NOMO-1 (cell line): ENCODE measurements at regions not wholly inside any gene's neighbourhood (a gene's known extent, or its start where the extent isn't known, plus 50 kb on each side); places are given as distances from the start of the nearest gene placed in this dataset.

Experiments used
- DNase-seq, 2 experiments: peaks; one replicate each; lab custom pipeline; 2025; ENCODE audit not compliant: unreplicated experiment in 2 of 2; lab: John Stamatoyannopoulos, UW

- DNase-seq = no peak
Measured at GRCh38 chr2:60003076-60003475, 550.4 kb downstream of the BCL11A start.

DNA sequence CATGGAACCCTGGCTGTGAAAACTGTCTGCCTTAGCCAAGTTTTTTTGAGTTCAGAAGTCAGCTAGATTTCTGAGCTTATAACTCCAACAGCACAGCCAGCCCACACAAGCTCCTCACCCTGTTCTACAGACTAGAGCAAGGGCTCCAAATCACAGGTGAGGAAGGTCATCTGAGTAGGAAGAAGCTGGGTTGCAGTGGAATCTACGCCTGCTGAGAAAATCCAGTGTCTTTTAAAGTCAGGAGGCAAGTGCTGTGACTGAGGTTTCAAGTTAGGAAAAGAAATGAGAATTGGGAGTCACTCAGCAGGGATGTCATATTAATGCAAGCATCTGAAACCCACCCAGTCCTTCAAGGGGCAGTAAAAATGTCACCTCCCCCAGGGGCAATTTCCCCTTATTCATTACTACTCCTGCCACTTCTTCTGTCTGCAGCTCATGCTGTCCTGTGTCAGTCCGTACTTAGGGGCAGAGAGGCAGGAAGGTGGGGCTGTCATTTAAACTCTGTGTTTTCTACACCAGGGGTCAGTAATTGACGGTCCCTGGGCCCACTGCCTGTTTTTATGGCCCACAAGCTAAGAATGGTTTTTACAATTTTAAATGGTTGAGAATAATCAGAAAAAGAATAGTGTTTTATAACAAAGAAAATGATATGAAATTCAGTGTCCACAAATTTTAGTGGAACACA is 551.1 kb downstream of the BCL11A start:
- no peak for DNase-seq

GRCh38 chr2:60000686-60001085 is 552.8 kb downstream of the BCL11A start:
- no peak for DNase-seq

- no peak for DNase-seq
Measured at GRCh38 chr2:59998324-59998723, 555.1 kb downstream of the BCL11A start.

DNA sequence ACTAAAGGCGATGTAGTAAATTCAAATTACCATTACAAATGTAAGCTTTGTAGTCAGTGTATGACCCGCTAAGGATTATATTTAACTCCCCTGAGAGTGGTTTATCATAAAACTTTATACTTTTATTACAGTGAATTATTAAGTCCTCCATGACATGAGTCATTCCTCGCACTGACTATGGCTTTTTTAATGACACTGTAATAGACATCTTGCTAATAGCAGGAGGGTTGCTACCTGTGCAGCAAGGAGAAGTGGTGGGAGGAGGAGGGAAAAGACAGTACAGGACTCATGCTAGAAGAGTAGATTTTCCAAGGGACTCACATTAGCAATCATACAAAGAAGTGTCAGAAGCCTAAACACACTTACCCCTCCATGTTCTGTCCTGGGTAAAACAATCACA is 556.1 kb downstream of the BCL11A start:
- no peak for DNase-seq

DNA sequence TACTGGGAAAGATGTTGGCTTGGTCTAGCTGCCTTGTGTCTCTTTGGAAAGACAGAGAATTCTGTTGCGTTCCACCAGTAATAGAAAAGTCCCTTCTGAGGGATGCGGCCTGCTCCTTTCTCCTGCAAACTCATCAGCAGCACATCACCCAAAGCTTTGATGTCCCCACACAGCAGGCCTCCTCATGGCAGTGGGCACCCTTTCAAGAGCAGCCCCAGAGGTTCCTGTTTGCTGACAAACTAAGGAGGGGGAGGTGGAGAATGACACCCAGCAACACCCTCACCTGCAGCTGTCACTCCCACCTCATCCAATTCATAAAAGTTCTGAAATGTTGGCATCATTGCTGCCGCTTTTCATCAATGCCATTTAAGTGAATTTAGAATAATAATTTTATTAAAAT is 556.6 kb downstream of the BCL11A start:
- DNase-seq = no peak

DNA sequence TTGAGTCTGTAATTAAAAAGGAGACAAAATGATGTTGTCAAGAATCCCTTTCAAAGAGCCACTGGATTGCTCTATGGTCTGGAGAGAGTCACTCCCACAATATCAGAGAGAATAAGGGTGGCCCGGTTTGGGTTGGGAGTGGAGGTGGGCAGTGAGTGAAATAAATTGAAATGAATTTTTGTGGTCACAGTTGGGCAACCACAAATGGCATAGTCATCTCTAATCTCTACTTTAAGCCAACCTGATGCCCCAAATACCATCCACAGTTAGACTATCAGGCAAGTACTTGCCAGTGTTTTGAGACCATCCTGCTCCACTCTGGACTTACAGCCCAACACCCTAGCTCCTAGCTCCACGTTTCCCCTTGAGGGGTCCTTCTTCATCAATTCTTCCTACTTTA is 559.7 kb downstream of the BCL11A start:
- DNase-seq = no peak

DNA sequence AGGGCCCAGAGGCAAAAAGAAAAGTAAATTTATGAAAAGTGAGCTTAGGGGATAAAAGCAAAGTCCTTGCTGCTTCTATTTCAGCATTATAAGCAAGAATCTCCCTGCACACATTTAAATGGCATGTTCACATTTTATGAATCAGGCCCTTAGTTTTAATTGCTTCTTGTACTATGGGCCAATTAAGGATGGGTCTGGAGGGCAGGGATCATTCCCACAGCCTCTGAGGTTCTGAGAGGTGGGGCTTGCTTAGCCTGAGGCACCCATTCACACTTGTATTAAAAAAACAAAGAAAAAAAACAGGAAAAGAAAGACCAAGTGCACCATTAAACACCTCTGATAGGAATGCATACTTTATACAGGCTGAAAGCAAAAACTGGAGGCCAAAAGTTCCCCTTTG is 565.1 kb downstream of the BCL11A start:
- no peak for DNase-seq

GRCh38 chr2:59986511-59986910 is 566.9 kb downstream of the BCL11A start:
- DNase-seq = no peak

DNA sequence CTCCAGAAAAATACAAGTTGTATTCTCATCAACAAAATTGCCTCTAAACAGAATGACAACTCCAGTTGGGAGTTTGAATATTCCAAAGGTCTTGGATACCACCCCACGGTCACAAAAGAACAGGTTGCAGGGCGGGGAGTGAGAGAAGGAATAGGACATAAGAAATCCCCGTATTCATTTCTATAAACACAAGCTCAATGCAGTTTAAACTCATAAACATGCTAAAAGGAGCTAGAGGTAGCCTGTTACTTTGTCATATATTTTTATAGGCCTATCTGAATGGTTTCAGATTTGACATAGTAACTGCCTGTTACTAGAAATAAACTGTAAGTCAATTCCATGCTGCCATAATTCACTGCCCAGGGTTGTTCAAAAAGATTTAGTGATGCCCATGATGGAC is 567.5 kb downstream of the BCL11A start:
- no peak for DNase-seq

- DNase-seq = no peak
Measured at GRCh38 chr2:59974051-59974766, 579.2 kb downstream of the BCL11A start.

DNA sequence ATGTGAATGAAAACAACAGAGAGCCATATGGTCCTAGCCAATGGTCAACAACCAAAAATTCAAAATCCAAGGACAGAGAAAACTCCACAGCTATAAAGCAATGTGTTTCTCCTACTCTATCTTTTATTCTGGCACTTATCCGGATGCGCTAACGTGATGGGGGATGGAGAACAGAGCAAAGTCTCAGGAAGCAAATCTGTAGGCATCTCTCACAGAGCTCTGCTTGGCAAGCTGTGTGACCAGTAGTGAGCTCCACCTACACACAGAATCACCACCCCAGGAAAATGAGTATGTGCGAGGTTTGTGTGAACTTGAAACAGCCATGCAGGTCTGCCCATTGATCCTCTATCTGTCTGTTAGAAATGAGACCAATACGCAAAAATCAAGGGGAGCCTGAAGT is 584.3 kb downstream of the BCL11A start:
- no peak for DNase-seq

DNA sequence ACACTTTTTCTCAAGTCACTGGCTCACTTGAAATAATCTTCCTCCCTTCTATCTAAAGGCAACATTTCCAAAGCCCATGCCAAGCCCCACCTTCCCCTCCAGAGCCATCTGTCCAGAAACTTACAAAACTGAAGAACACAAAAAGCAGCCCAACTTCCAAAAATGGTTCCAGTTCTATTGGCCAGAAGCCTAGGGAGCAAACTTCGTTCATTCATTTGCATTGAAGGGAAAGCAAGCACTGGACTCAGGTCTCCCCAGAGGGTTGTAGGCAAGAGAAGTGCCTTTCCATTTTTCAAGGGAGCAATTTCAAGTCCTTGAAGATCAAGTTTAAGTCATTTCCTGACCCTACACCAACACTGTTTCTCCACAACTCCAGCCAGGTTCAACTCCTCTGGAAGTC is 585.0 kb downstream of the BCL11A start:
- DNase-seq = no peak

GRCh38 chr2:59967691-59968090 is 585.8 kb downstream of the BCL11A start:
- no peak for DNase-seq

DNA sequence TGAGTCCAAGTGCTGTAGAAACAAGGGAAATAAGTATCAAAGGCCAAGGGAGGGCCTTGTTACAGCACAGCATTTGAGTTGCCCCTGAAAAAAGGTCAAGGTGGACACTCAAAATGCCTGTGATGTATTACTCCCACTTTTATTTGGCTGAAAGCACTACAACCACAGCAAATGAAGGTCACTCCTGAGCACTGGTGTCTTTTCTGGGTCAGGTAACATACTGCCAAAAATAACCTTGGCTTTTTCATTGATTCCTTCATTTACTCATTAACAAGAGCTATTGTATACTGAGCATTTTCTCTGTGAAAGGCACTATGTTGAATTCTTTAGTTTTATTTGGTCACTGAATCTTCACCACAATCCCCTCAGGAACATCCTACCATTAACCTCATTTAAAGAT is 590.3 kb downstream of the BCL11A start:
- no peak for DNase-seq

DNA sequence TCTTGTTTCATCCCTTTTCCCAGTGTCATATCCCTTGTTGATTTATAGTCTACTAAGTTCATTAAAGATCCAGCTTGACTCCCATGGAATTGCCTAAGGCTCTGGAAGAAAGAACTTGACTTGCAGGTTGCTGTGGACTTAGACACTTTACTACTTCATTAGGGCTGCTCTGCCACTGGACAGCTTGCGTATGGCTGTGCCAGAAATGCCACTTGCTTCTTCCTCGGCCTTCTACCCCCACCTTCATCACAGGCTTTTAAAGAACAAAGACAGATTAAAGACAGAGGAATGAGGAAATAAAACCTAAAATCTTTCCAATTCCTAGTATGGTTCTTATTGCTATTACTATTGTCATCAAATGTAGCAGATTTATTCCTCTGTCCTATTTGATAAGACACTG is 591.7 kb downstream of the BCL11A start:
- no peak for DNase-seq

DNA sequence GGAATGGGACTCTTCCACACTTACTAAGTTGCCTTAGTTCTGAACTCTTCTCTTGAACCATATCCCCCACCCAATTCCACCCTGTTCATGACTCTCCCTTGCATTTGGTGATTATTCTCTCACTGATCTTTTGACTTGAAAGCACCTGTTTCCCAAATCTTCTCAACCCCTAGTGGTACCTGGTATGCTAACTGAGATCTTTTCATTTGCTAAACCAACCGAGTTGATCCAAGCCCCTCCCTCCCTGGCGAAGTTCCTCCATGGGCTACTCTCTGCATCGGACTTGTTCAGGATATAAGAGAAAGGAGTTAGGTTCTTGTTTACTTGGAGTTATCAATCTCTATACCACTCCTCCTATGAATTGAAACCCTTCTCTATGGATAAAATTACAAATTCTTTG is 593.5 kb downstream of the BCL11A start:
- DNase-seq = no peak

GRCh38 chr2:59957504-59957903 is 596.0 kb downstream of the BCL11A start:
- DNase-seq = no peak

GRCh38 chr2:59956981-59957380 is 596.5 kb downstream of the BCL11A start:
- DNase-seq = peak in 1 of 2 experiments; percentile 28

GRCh38 chr2:59947917-59948541 is 605.4 kb downstream of the BCL11A start:
- DNase-seq = no peak

DNA sequence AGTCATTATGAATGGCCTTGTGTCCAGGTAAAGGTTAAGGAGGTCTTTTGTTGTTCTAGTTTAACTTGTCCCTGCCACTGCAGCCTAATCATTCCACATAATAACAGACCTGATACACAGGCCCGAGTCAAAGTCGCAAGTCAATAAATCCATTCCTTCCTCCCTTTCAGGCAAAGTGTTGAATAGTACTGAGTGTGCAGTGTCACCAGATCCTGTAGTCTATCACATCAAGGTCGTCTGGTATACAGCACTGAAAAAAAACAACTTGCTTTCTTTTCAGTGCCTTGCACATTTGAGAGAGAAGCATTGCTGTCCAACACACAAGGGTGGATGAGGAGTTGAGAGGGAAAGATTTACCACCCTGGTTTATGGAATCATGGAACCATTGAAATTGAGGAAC is 606.2 kb downstream of the BCL11A start:
- DNase-seq = no peak

- DNase-seq = no peak
Measured at GRCh38 chr2:59939236-59939635, 614.2 kb downstream of the BCL11A start.
